Prostate gland (tissue), 2 donors: ENCODE measurements at regions not wholly inside any gene's neighbourhood (a gene's known extent, or its start where the extent isn't known, plus 50 kb on each side); places are given as distances from the start of the nearest gene placed in this dataset.

ENCODE experiments used
- CTCF ChIP-seq, 4 experiments: fragments of 200-600 bp in 2 of 4; fragments of 450-650 bp in 2 of 4; sonication (generic) in 2 of 4; IDR thresholded peaks; 1 replicate in 3 of 4; 2 replicates in 1 of 4; pipeline ENCODE4 v1.5.1; 2016 to 2019; ENCODE audit warnings: antibody characterized with exemption in 4 of 4, mild to moderate bottlenecking in 2 of 4, moderate library complexity in 2 of 4
- POLR2A ChIP-seq: fragments of 450-650 bp; IDR thresholded peaks from one replicate; pipeline ENCODE4 v1.6.1; 2016; ENCODE audit warnings: antibody characterized with exemption, mild to moderate bottlenecking
- POLR2AphosphoS5 ChIP-seq: sonication (generic); formaldehyde crosslinking; IDR thresholded peaks from one replicate; pipeline ENCODE4 v1.6.1; 2017; ENCODE audit warnings: antibody characterized with exemption

- TF ChIP-seq CTCF (IDR thresholded peaks at IDR 0.05) (no peak), POLR2AphosphoS5 (no peak), POLR2A (no peak)
These were observed 97.9 kb upstream of the CDX4 start for GRCh38 chrX:73348977-73349376.
